ENCODE measurements at regions not wholly inside any gene's neighbourhood (a gene's known extent, or its start where the extent isn't known, plus 50 kb on each side); places are given as distances from the start of the nearest gene placed in this dataset.

DNA sequence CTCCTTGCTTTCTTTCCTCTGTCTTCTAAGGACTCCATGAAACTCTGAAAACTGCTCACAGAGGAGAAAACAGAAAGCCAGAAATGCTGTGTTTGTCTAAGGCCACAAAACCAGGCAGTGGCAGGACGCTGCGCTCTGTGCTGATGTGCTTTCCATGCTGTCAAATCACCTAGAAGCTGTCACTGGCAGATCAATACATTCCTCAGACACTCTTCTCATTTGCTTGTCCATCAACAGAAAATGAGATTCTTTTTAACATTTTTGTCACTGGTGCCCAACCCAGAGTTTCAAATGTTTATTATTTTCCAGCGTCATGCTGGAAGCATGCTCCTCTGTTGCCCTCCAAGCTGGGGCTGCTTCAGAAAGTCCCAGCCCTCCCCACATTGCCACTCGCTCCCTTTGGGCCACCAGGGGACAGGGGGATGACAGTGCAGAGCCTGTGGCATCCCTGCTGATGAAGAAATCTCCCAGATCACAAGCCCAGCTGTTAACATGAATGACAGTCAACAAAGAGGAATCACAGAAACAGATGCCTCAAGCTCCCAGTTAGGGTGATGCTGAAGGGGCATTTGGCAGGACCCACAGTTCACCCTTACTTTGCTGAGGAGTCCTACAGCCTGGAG is 117.5 kb upstream of the MEIS1 start:
- no peak for DNase-seq (ENCODE audit: low read depth, low spot score)

GRCh38 chr2:66306483-66306882 is 128.4 kb upstream of the MEIS1 start:
- no peak for DNase-seq (ENCODE audit: low read depth, low spot score)

DNA sequence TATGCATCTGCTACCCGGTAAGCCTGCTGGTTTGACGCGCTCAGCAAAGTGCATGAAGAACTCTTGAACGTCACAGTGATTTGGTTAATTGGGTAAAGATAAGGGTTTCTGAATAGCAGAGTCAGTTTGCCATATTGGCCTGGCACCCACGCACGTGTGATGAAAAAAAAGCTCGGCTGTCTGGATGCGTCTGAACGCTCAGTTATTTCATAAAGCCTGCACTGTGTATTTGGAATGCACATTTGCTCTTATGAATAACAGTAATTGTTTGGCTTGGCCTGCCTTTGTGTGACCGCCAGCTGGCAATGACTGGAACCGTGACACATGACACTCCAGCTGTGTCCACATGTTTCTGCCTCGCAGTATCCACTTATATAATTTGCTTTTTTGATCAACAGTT is 129.2 kb upstream of the MEIS1 start:
- no peak for DNase-seq (ENCODE audit: low read depth, low spot score)

GRCh38 chr2:66303471-66303870 is 131.5 kb upstream of the MEIS1 start:
- no peak for DNase-seq (ENCODE audit: low read depth, low spot score)

DNA sequence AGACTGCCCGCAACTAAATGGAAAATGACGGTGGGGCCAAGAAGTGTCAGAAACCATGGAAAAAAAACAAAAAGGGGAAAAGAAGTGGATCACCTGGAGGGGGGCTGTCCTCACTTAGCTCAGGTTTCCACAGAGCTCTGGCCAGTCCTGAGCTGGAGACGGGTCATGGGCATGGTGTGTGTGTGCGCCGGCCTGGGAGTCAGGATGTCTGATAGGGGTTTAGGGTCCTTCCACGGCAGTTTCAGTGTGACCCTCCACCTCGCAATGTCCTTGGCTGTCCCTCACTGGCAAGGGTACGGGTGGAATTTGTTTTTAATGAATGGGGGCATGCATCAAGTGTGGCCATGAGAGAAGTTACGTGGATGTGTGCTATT is 133.2 kb upstream of the MEIS1 start:
- no peak for DNase-seq (ENCODE audit: low read depth, low spot score)

DNA sequence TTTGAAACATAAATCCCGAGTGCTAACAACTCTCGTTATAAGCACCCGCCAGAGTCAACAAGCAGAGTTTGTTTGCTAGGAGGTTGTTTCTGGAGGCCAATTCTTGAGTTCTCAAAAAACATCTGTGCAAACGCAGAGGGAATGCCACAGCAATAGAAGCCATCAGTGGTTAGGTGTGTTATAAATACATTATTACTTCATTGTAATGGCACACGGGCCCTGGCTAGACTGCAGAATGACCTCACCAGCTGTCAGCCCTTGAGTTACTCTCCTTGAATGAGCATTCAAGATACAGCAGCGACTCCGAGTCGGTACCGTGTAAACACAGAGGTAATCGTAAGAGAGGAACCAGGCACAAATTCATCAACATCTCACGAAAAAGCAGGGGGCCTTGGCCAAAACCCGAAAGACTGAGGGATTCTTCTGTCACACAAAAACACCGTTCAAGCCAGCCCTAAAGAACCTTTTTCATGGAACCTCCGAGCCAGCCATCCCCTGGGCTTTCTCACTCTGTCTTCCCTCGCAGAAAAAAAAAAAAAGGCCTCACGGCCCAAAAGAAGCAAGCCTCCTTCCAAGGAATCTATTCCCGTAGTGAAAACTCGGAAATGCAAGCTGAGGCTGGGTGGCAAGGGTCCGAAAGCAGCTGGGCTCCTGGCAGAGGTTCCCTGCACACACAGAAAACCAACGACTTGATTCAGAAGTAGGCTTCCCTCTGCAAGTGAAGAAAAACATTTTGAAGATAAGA is 133.7 kb upstream of the MEIS1 start:
- DNase-seq (ENCODE audit: low read depth, low spot score) = no peak

DNA sequence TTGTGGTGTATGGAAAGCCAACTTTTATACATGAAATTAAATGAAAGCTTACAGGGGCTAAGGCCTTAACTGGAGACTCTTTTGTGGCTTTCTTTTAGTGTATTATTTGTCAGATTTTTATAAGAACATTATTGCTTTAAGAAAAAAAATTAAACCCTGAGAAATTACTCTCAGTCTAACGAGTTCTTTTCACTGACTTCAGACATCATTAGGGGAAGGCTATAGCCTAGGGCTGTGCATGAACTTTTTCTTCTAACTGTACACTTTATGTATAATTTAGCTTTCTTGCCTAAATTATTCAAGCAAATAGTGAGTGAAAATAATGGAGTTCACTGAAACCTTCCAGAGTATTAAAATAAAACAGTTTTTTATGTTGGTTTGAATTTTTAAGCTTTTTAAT is 151.1 kb upstream of the MEIS1 start:
- DNase-seq (ENCODE audit: low read depth, low spot score) = no peak

DNA sequence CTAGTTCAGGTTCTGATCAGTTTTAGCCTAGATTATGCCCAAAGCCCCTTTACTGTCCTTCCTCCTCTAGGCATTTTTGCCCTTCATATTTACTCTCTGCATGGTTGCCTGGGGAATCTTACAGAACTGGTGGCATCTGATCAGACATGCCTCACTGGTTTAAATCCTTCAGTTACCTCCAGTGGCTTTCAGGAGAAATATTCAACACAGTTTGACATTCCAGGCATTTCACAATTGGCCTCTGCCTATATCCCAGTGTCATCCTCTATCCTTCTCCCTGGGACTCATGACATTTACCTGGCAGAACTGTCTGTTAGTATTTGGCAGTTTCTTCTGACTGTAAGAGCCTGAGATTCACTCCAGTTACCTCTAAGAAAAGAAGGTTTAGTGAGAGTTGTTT is 152.9 kb upstream of the MEIS1 start:
- DNase-seq (ENCODE audit: low read depth, low spot score) = no peak

DNA sequence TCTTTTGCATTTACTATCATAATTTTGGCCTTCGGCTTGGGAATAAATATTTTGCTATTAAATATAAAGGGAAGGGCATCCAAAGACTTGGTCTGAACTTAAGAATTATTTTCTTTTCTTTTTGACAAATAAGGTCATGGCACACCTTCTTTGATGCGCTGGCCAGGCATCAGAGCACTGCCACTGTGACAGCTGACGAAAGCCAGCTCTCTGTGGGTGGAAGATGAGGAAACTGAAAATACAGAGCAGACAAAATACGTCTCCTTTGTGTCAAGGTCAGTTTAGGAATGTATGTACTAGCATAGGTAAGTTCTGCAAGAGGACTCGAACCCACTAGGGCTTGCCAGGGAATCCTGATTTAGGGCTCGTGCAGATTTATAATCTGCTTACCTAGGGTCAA is 155.9 kb upstream of the MEIS1 start:
- no peak for DNase-seq (ENCODE audit: low read depth, low spot score)

DNA sequence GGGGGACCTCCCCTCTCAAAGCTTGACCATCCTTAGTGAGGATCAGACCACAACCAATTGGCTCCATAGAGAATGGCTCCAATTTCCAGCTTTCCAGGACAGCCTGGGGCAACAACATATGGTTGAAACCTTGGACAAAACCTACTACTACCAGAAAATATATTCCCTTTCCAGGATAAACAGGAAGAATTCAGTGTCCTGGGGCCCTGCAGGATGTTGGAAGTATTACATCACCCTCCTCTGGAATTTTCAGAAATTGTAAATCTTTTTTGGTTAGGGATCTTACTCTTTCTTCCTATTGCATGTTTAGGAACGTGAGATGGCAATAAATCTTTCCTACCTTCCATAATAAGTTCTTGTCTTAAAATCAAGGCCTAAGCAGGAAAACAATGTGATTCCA is 158.9 kb upstream of the MEIS1 start:
- DNase-seq (ENCODE audit: low read depth, low spot score) = no peak

GRCh38 chr2:66273933-66274490 is 160.9 kb upstream of the MEIS1 start:
- no peak for DNase-seq (ENCODE audit: low read depth, low spot score)

DNA sequence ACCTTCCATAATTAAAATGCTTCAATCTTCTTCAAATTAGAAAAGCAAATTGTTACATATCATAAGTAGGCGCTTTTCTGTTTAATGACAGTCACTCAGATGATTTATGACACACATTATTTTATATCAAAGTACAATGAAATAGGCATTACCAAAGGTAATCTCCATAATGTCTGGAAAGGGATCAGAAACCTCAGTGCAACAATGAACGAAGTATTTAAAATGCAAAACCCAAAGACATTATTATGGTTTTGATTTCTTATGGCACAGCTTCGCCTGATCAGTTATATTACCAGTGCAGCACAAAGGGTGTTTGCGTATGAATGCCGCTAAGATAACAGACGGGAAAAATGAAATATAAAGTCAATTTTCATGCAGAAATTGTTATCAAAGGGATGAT is 162.2 kb upstream of the MEIS1 start:
- no peak for DNase-seq (ENCODE audit: low read depth, low spot score)

GRCh38 chr2:66271777-66272176 is 163.1 kb upstream of the MEIS1 start:
- DNase-seq (ENCODE audit: low read depth, low spot score) = no peak

- peak; percentile 60 for DNase-seq (ENCODE audit: low read depth, low spot score)
These were observed 164.7 kb upstream of the MEIS1 start for GRCh38 chr2:66270247-66270646.

DNA sequence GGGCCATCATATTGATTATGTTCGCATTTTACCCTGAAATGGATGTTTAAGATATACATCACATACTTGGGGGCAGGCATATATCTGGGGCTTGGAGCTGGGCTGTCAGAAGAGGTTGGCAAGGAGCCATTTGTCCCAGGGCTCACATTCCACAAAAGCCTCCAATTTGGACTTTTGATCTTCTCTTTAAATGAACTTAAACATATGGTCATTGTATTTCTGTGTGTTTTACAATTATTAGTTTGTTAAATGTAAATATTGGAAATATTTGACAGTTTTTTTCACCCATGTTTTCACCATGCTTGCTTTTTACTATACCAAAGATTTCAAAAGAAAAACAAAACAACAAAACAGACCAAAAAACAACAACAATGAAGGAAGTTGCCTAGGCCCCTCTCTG is 165.8 kb upstream of the MEIS1 start:
- no peak for DNase-seq (ENCODE audit: low read depth, low spot score)

DNA sequence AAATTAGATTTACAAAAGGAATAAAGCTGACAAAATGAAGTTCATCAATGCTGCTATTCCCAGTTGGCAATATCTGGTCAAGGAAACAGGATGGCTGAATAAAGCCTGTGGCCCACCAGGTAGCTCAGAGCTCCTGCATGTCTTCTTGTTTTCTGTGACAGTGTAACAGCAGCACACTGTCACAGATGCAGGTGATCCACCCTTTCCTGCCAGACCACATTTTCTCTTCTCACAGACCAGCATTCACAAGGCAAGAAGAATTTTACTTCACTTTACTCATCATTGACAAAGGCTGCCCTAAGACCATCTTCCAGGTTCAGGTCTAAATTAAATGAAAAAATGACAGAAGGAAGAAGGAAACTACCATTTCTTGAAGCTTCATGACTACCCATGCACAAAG is 166.2 kb upstream of the MEIS1 start:
- no peak for DNase-seq (ENCODE audit: low read depth, low spot score)

- DNase-seq (ENCODE audit: low read depth, low spot score) = no peak
These were observed 170.6 kb upstream of the MEIS1 start for GRCh38 chr2:66264354-66264753.

GRCh38 chr2:66255867-66256266 is 179.1 kb upstream of the MEIS1 start:
- no peak for DNase-seq (ENCODE audit: low read depth, low spot score)

DNA sequence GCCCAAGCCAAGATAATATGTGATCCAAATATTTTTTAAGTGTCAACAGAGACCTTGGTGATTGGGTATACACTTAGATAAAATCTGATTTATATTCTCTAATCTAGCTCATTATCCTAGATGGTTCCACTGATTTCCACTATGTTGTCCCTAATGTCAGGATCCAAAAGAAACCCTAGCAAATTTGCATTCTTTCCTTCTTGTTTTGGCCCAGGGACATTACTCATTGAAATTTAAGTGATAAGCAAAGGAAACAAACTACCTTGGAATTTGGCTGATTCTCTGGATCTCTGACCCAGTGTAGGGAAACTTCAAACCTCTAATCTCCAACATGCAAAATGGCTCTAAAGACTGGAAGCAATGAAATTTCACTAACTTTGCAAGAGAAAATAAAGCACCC is 179.8 kb upstream of the MEIS1 start:
- no peak for DNase-seq (ENCODE audit: low read depth, low spot score)

- no peak for DNase-seq (ENCODE audit: low read depth, low spot score)
These were observed 181.9 kb upstream of the MEIS1 start for GRCh38 chr2:66253066-66253465.

- DNase-seq (ENCODE audit: low read depth, low spot score) = no peak
These were observed 182.8 kb upstream of the MEIS1 start for GRCh38 chr2:66252109-66252508.

- no peak for DNase-seq (ENCODE audit: low read depth, low spot score)
These were observed 183.4 kb upstream of the MEIS1 start for GRCh38 chr2:66251573-66251972.

GRCh38 chr2:66249089-66249488 is 185.8 kb upstream of the MEIS1 start:
- DNase-seq (ENCODE audit: low read depth, low spot score) = peak; percentile 9
